ENCODE measurements at regions not wholly inside any gene's neighbourhood (a gene's known extent, or its start where the extent isn't known, plus 50 kb on each side); places are given as distances from the start of the nearest gene placed in this dataset.
"Not testable (repeated sequence)": the region's sequence is repeated elsewhere in the genome, so short reads cannot be mapped to it uniquely, and the experiment has no call there.

DNA sequence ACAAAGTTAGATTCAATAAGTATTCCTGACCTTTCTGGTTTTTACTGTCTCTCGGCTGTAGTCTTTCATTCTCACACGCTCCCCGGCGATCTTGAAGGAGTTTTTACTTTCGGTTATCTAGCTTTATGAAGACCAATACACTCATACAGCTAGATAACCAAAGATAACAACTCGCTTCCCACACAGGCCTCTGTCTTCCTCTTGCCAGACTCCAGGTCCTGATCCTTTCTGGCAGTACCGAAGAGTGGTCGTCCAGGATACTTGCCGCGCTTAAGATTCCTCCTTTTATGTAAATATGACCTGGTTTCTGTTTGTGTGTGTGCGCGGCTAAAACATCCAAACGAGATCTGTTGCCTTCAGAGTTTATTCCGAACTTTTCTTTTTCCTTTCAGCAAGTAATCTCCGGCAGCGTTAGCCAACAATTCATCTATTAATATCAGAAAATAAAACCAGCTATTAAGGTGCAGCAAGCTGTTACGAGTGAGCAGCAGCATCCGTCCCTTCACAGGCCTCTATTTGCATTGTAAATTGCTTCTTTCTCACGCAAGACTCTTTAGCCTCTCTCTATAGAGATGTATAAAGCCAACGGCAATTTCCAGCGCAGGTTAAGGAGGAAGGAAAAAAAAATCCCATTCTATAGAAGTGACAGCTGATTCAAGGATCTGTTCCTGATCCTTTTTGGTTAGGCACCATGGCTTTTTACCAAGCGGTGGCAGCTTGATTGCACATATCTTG is 216.1 kb downstream of the MEF2C start:
- no peak for DNase-seq (ENCODE audit: low read depth in 2 of 2)

DNA sequence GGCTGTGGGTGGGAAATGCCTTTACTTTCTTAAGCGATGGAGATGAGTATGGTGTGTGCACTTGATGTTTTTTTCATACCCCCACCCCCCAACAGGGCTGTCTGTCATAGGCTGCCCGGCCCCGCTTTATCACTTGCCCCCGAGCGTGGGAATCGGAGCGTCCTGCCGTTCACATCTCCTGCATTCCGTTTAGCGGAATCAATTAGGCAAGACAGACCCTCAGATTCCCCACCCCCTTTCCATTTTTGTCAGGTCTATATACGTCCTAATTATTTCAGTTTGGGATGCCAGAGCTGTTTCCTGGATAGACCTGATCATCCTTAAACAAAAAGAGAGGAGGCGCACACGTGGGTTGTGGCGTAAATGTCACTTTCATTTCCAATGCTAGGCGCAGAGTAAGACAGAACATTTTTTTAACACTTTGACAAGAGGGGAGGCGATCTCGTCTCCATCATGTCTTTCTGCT is 217.2 kb downstream of the MEF2C start:
- DNase-seq (ENCODE audit: low read depth in 2 of 2), result no peak

DNA sequence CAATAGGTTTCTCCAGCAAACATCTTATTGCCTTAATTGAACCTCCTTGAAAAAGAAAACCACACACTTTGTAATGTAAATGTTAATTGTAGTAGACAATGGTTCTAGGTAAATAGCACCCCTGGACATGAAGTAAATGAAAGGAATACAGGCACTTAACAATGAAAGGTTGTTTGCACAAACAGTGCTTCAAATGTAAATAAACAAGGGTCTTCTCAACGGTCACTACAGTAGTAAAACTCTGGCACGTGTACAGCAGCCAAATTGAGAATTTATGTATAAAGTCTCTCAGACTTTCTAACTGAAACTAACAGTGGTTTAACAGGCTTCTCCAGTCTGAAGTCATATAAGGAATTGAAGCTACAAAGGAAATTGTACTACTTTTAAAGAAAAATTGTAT is 218.3 kb downstream of the MEF2C start:
- no peak for DNase-seq (ENCODE audit: low read depth in 2 of 2)

DNA sequence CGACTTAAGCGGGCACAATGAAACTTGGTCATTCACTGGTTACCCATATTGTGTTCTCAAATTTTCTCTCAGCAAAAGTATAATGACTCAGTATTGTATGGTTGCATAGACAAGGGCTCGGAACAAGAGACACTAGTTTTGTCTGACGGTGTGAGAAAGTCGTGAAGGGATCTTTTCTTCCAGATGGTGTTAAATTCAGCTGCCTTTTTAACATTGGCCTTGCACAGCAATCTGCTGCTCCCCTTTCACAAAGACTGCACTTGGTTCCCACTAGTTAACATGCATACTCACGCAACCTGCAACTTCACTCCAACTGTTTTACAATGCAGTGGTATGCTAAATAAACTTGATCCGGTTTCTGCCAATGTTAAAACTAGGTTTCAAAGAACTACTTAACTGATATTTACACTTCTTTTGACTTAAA is 219.2 kb downstream of the MEF2C start:
- no peak for DNase-seq (ENCODE audit: low read depth in 2 of 2)

DNA sequence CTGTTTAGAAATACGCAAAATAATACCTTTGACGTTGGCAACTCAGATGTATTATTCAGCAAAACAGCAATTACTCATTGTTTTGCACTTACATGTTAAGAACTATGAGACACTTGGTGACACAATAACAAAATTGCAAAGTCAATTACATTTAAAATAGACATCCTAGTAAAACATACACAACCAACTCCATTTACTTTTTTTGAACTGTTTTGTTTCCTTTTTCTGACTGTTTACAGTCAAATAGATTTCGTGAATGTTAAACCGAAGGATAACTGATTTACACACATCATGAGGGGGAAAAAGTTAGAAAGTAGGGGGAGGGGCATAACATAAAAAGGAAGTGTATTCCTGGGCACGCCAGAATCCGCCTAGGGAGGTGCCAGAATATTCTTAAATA is 220.1 kb downstream of the MEF2C start:
- no peak for DNase-seq (ENCODE audit: low read depth in 2 of 2)

DNA sequence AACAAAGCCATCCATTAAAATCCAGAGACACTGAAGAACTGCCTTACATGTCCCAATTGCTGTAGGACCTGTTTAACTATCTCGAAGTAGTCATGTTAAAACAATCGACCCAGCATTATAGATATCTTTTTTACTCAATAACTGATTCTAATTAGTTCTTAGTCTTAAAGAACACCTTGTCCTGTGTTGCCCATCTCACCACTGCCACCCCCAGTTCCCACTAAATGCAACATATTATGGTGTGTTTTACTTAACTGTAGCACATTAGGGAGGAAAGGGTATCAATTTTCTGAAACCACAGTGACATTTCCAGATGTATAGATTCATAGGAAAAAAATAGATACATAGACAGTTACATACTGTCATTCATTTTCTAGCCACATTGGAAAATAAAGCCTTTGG is 221.2 kb downstream of the MEF2C start:
- DNase-seq (ENCODE audit: low read depth in 2 of 2), result no peak

DNA sequence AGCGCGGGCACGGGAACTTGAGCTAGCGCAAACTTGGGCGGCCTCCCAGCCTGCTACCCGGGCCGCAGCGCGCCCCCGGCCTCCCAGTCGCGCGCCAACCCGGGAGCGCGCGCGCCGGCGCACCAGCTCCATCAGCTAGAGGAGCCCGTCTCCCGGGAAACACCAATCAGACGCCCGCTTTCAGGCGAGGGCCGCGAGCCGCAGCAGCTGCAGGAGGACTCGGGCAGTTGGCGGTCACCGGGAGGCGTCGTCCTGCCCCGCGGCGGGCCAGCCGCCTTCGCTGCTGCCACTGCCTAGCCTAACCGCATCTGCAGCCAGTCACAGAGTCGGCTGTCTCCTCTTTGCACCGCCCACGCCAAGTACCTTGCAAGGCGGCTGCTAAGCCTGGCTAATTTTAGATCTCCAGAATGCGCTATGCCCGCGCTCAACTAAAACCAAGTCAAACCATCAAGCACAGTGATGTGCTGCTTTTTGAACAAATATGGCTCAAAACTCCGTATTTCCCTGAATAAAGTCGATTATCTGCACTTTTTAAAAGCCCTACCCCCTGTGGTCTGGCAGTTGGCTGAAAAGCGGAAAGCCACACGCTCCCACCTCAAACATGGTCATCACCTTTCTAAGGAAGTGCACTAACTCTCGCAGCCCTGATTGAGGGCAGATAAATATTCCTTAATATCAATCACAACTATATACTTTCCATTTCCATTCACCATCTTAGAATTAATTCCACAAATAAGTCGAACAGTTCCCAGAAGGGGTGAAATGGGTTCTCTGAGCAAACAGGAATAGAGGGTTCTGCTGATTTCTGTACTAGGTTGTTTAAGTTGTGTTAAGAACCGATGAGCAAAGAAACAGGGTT is 221.8 kb downstream of the MEF2C start:
- no peak for DNase-seq (ENCODE audit: low read depth in 2 of 2)

DNA sequence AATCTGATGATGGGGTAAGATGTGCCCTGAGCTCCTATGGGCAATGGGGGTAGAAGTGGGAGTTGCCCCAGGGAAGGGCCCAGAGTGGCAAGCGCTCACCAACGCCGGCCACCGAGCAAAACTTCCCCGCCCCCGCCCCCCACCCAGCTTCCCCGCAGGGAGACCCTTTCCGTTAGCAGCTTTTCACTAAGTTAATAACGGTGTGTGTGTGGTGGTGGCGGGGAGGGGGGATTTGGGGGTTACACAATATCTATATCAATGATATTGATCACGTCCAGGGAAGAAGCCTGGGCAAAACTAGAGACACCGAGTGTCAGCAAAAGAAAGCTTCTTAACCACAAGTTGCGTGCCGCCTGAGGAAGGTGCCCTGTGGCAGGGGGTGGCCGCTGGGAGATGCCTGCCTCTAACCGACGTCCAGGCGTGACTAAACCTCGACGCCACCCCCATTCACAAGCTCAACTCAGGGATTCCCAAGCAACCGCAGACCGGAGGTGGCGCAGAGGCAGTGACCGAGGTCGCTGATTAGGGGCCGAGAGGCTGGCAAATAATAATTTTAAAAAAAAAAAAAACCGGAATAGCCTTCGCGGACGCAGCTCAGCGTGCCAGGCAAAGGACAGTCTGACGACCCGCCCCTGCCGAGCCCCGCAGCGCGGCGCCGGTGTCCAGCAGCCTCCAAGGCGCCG is 222.6 kb downstream of the MEF2C start:
- DNase-seq (ENCODE audit: low read depth in 2 of 2), result no peak

DNA sequence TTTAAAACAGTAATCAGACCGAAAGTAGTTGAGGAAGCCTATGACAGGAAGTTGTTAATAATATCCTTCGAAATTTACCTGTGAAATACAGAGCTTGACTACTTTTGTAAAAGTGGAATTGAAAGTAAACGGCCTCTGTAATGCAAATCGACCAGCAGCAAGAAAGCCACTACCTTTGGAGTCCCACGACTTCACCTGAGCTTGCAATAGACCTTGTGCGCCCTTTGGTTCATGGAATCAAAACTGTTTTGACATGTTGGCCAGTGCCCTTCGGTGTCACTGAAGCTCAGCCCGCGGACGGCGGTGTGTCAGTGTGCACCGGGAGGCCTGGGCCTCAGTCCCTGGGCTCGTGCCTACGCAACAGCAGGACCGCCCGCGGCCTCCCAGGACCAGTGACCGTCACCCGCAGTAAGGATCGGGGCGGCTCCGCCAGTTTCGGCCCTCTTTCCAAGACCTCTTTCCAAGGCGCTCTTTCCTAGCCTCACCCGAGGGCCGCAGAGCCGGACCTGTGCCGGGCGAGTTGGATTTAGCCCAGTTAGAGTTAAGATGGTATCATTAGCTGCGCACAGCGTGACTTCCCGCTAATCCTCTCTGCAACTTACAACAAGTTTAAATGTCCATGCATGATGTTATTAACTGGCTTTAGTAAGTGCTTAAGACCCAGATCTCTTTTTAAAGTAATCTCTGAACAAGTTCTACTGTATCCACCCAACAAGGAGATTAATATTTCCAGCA is 223.3 kb downstream of the MEF2C start:
- no peak for DNase-seq (ENCODE audit: low read depth in 2 of 2)

DNA sequence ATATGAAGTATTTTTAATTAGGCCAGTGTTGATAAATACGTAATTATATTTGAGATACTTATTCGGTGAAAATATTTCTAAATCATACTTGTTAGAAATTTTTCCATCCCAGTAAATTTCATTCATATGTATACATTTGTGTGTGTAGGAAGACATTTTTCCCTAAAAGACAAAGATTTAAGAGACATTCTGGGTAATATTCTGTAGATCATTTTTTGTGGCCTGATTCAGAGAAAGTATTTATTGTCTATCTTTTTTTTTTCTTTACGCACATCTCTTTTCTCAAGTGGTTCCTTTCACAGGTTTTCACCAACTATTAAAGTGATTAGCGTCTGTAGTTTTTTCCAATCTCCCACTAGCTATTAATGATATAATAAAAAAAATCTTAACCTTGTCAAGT is 224.1 kb downstream of the MEF2C start:
- DNase-seq (ENCODE audit: low read depth in 2 of 2), result no peak

DNA sequence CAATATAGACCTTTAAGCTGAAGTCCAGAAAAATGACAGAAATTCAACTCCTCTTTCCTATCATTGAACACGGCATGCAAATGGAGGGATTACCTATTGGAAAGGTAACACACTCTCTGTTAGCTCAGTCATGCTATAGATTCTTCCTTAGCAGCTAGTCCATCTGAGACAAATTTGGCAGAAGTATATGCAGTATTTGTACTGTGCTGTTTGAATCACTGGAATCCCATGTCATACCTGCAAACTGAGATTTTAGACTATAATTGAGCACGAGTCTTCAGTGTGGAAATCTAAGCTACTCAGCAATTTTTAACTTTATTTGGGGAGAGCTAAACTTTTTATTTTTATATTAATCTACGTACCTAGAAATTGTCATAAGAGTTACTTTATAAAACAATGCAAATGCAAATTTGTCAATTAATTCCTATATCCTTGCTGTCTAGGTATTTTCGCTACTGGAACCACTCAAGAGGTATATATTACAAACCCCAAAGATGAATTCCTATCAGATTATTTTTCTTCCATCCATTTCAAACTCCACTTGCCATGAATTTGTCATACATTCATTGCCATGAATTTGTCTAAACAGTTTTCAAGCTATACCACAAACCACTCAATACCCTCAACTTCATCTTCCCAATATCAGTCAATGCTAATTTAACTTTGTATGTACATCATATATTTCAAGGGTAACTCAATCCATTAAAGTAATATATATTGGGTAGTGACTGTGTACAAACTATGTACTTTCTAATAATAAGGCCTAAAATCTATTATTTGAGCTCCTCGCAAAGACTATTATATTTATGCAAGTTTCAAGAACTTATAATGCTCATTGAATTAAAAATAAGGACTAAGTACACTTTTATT is 224.8 kb downstream of the MEF2C start:
- DNase-seq (ENCODE audit: low read depth in 2 of 2), result no peak

DNA sequence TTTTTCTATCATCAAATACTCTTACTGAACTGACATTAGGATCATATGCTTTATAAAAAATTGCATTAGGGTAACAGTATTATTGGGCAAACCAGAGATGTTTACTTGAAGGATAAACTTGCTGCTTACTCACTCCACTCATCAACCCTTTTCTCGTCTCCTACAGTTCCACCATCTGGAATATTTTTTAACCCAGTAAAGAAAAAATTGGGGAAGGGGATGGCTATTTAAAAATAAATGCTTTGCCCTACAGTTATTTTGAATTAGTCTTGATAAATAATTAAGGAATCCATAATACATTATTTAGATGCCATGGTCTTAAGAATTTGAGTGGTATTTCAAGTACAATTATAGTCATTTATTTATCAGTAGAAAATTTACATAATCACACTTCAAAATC is 225.8 kb downstream of the MEF2C start:
- no peak for DNase-seq (ENCODE audit: low read depth in 2 of 2)

DNA sequence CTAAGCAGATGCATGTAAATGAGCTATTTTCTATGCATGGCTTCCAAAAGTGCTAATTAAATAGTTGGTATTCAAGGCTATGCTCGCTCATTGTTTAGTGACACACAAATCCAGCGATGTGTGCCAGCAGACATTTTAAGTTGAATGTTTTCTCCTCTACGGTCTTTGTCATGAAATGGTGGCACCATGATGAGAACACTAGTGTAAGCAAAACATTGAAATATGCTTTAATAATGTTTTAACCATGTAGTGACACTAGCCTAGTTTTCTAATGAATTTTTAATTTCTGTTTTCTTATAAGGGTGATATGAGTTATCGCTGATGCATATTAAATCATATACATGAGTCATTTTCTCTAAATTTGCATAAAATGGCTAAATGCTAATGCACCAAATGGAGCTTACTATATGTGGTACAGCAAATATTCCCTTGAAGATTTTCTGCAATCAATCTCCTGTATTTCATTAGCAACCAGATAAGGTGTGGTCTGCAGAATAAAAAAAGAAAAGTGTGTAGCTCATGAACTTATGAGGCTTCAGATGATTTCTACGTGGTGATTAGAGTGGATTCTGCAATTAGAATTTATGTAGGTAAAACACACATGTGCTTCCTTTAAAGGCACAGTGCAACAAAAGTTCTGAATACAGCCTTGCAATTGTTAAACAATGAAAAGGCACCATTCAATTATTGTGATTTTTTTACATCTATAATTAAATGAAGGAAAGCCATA is 226.6 kb downstream of the MEF2C start:
- DNase-seq (ENCODE audit: low read depth in 2 of 2), result no peak

DNA sequence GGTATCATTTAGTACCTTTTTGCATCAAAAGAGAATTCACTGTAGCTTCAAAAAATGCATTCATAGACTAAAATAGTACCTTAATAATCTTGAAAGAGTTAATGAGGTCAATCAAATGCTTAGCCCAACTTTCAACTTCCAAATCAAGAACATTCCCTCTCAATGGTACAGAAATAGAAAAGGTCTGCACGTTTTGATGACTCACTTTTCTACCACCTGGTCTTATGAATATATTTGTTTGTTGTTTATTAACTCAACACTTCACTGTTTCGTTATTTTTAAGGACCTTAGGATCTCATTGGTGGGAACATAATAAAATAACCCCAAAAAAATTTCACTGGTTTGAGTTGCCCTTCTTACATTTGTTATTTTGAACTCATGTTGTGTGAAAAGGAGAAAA is 229.5 kb downstream of the MEF2C start:
- DNase-seq (ENCODE audit: low read depth in 2 of 2), result no peak

DNA sequence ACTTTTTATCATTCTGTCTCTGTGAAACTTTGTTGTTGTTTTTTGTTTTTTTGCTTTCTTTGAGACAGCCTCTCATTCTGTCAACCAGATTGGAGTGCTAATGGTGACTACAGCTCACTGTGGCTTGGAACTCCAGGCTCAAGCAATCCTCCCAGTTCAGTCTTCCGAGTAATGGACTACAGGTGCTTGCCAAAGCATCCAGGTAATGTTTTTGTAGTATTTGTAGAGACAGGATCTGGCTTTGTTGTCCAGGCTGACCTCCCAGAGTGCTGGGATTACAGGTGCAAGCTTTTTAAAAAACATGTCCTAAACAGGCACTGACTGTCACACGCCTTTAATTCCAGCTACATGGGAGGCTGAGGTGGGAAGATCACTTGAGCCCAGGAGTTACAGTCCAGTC is 235.1 kb downstream of the MEF2C start:
- no peak for DNase-seq (ENCODE audit: low read depth in 2 of 2)

DNA sequence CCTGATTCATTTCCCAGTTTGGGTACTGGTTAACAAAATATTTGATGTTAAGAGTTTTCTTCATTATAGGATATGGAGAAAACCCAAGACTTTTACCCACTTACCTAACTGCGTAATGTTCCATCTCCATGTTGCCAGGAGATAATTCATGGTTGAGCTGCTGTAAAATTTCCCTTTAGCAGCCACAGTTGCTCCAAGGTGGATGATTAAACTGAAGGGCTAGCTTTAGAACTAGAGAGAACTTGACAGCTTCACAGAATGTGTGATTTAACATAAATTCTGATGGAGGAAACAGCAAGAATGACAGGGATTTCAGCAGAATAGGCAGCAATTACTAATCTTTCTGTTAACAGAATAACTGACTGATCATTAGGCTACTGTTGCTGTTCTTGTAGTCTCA is 236.1 kb downstream of the MEF2C start:
- no peak for DNase-seq (ENCODE audit: low read depth in 2 of 2)

DNA sequence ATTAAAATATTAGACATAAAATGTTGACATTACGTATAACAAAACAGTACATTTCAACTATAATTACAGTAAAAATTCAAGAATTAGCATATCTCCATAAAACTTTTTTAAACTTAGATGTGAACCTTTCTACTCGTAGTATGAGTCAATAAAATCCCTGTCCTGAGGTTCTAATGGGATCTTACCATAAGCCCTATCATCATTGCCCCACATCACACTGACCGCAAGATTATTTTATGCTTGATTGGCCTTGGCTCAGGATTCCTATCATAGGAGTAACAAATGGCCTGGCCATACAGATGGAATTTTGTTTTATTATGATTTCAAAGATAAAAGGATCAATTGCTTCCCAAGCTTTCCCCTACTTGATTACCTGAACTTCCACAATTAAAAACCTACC is 238.3 kb downstream of the MEF2C start:
- DNase-seq (ENCODE audit: low read depth in 2 of 2), result no peak

DNA sequence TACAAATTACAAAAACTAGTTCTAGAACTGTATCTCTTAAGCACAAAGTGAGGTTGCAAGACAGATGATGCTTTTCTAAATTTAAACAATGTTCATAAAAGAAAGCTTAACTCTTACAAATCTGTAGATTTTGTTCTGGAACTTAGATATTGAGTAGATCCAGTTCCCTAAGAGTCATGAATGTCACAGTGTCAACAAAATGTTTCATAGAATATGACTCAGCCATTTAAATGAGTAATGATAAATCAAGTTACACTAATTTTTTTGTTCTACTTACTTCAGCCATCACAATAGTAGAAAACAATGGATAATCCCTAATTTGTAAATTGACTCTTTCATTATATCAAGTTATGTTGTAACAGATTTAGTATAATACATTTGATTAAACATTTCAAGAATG is 239.7 kb downstream of the MEF2C start:
- DNase-seq (ENCODE audit: low read depth in 2 of 2), result no peak

DNA sequence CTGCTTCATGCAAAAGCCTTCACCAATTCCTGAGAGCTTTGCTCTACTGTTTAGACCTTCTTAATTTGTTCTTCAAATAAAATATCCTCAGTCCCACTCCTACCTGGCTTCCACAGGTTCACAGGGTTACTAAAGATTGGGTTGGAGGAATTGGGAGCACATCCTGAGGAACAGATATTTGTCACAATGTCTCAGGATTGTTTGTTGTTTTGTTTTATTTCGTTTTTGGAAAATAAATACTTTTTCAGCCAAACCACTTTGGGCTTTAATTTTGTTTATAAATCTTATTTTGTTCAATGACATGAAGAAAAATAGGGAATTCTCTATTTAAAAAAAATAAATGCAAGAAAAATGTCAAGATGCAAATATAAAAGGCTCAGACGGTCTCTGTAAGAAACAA is 249.0 kb downstream of the MEF2C start:
- DNase-seq (ENCODE audit: low read depth in 2 of 2), result no peak

DNA sequence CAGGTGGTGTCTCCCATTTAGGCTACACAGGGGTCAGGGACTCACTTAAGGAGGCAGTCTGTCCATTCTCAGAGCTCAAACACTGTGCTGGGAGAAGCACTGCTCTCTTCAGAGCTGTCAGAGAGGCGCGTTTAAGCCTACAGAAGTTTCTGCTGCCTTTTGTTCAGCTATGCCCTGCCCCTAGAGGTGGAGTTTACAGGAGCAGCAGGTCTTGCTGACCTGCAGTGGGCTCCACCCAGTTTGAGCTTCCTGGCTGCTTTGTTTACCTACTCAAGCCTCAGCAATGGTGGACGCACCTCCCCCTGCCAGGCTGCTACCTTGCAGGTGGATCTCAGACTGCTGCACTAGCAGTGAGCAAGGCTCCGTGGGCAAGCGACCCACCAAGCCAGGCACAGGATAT is 260.1 kb downstream of the MEF2C start:
- DNase-seq (ENCODE audit: low read depth in 2 of 2), result not testable (repeated sequence)
